ENCODE measurements at regions not wholly inside any gene's neighbourhood (a gene's known extent, or its start where the extent isn't known, plus 50 kb on each side); places are given as distances from the start of the nearest gene placed in this dataset.

- H3K27ac Mint-ChIP-seq = no peak overlapping the region
- no peak for DNase-seq (ENCODE audit: low spot score)
- no peaks in the 10 kb centered on the region for H3K79me2 ChIP-seq (ENCODE audit: low read depth)
- H4K20me1 ChIP-seq (ENCODE audit: low read depth) = no peaks in the 10 kb centered on the region
- no peak overlapping the region for H3K4me3 Mint-ChIP-seq
- no peaks in the 10 kb centered on the region for H3K4me1 ChIP-seq
- H3K9me3 Mint-ChIP-seq = no peaks in the 10 kb centered on the region
- no peak overlapping the region for H3K9ac ChIP-seq
- H3K36me3 ChIP-seq = no peaks in the 10 kb centered on the region
- no peaks in the 10 kb centered on the region for H3K4me1 Mint-ChIP-seq
- H3K4me2 ChIP-seq = no peak overlapping the region
- no peaks in the 10 kb centered on the region for H3K27me3 ChIP-seq
- H3K27me3 Mint-ChIP-seq (ENCODE audit: insufficient read depth, low read depth) = no peaks in the 10 kb centered on the region
- TF ChIP-seq EZH2phosphoT487 (IDR thresholded peaks at IDR 0.05) (no peak), CTCF (IDR thresholded peaks at IDR 0.05) (no peak), EZH2 (IDR thresholded peaks at IDR 0.05) (no peak)
- H3K27ac ChIP-seq = no peak overlapping the region
- no peaks in the 10 kb centered on the region for H3K36me3 Mint-ChIP-seq
- no peak overlapping the region for H3K4me3 ChIP-seq
- no peaks in the 10 kb centered on the region for H3K9me3 ChIP-seq (ENCODE audit: low read depth)
- H2AFZ ChIP-seq (replicated peaks) = no peak overlapping the region
- no peaks in the 10 kb centered on the region for H3F3A ChIP-seq (ENCODE audit: low read depth)
Measured at GRCh38 chr2:41647468-41648050, 400.3 kb upstream of the PKDCC start.

- H3K79me2 ChIP-seq (ENCODE audit: low read depth) = no peaks in the 10 kb centered on the region
- Mint-ChIP-seq H3K36me3 (no peaks in the 10 kb centered on the region), H3K4me3 (no peak overlapping the region), H3K27me3 (ENCODE audit: insufficient read depth, low read depth) (no peaks in the 10 kb centered on the region), H3K4me1 (peaks cover 2% of the 10 kb centered on the region), H3K9me3 (no peaks in the 10 kb centered on the region), H3K27ac (no peak overlapping the region)
- H3K4me3 ChIP-seq = no peak overlapping the region
- DNase-seq (ENCODE audit: low spot score) = no peak
- no peak overlapping the region for H3K27ac ChIP-seq
- no peak overlapping the region for H3K9ac ChIP-seq
- H3F3A ChIP-seq (ENCODE audit: low read depth) = no peaks in the 10 kb centered on the region
- no peak overlapping the region for H2AFZ ChIP-seq (replicated peaks)
- no peak for TF ChIP-seq EZH2 (IDR thresholded peaks at IDR 0.05)
- no peak for TF ChIP-seq EZH2phosphoT487 (IDR thresholded peaks at IDR 0.05)
- TF ChIP-seq CTCF (IDR thresholded peaks at IDR 0.05) = no peak
- H3K27me3 ChIP-seq = no peaks in the 10 kb centered on the region
- H3K36me3 ChIP-seq = no peaks in the 10 kb centered on the region
- no peak overlapping the region for H3K4me2 ChIP-seq
- no peaks in the 10 kb centered on the region for H4K20me1 ChIP-seq (ENCODE audit: low read depth)
- no peaks in the 10 kb centered on the region for H3K4me1 ChIP-seq
- no peaks in the 10 kb centered on the region for H3K9me3 ChIP-seq (ENCODE audit: low read depth)
Measured at GRCh38 chr2:41657226-41657625, 390.6 kb upstream of the PKDCC start.

GRCh38 chr2:41659758-41660157 lies 388.1 kb upstream of the PKDCC start:
- Mint-ChIP-seq H3K4me3 (no peak overlapping the region), H3K36me3 (no peaks in the 10 kb centered on the region), H3K27me3 (ENCODE audit: insufficient read depth, low read depth) (no peaks in the 10 kb centered on the region), H3K27ac (no peak overlapping the region), H3K4me1 (peaks cover 5% of the 10 kb centered on the region), H3K9me3 (no peaks in the 10 kb centered on the region)
- peaks cover 7% of the 10 kb centered on the region for H3K4me1 ChIP-seq
- no peaks in the 10 kb centered on the region for H3K36me3 ChIP-seq
- no peak overlapping the region for H2AFZ ChIP-seq (replicated peaks)
- no peak overlapping the region for H3K27ac ChIP-seq
- TF ChIP-seq EZH2phosphoT487 (IDR thresholded peaks at IDR 0.05) = no peak
- TF ChIP-seq CTCF (IDR thresholded peaks at IDR 0.05) = no peak
- TF ChIP-seq EZH2 (IDR thresholded peaks at IDR 0.05) = no peak
- no peaks in the 10 kb centered on the region for H3F3A ChIP-seq (ENCODE audit: low read depth)
- H3K9ac ChIP-seq = no peak overlapping the region
- no peak for DNase-seq (ENCODE audit: low spot score)
- H3K79me2 ChIP-seq (ENCODE audit: low read depth) = no peaks in the 10 kb centered on the region
- H3K4me3 ChIP-seq = no peak overlapping the region
- H3K27me3 ChIP-seq = no peaks in the 10 kb centered on the region
- H3K9me3 ChIP-seq (ENCODE audit: low read depth) = no peaks in the 10 kb centered on the region
- no peak overlapping the region for H3K4me2 ChIP-seq
- H4K20me1 ChIP-seq (ENCODE audit: low read depth) = no peaks in the 10 kb centered on the region

All from neural progenitor cell (in vitro differentiated cells).